HepG2 (cell line): ENCODE measurements at regions not wholly inside any gene's neighbourhood (a gene's known extent, or its start where the extent isn't known, plus 50 kb on each side); places are given as distances from the start of the nearest gene placed in this dataset.
A peak's percentile ranks its signal among the peaks of the same experiment; 100 is the strongest.

Experiments used
- ATAC-seq: fragments of 200-7000 bp; cut with Tn5 transposase; 3 replicates; pipeline ENCODE4 v1.9.1; 2020; ENCODE audit warnings: mild to moderate bottlenecking, moderate library complexity
- BruUV-seq: library from RNA; stranded (reverse); fragments of 400-500 nt; replicated peaks from 2 replicates; lab custom pipeline; 2021; lab: Mats Ljungman, UMichigan
- CTCF ChIA-PET: fragments of 300-600 bp; formaldehyde crosslinking; extraction: SDS; loops from one replicate; lab custom pipeline; 2021; ENCODE audit warnings: low total read pairs, inconsistent platforms, low intra/inter-chr PET ratio; lab: Yijun Ruan, JAX
- POLR2A ChIA-PET: fragments of 350-600 bp; sonication (Branson Sonifier 250); formaldehyde crosslinking; loops from one replicate; lab custom pipeline; 2020; ENCODE audit warnings: antibody characterized with exemption, inconsistent platforms; lab: Yijun Ruan, JAX
- DNase-seq: peaks from one replicate; pipeline ENCODE4 v3.0.0-alpha.2; 2015; ENCODE audit warnings: low spot score
- FAIRE-seq: peaks from 3 replicates; lab custom pipeline; 2011; peaks lifted over from hg19 to GRCh38; lab: Jason Lieb, UNC
- H2AFZ ChIP-seq: one replicate; pipeline ENCODE4 v1.6.1; 2011; ENCODE audit warnings: low read length, inconsistent platforms
- H3K27ac ChIP-seq: fragments of 300-600 bp; 3 replicates; pipeline ENCODE4 v1.8.0; 2011; ENCODE audit warnings: mixed run types, mild to moderate bottlenecking, mixed read lengths, low read length, inconsistent platforms; ENCODE audit not compliant: insufficient read depth; ENCODE audit errors: extremely low read length
- H3K27me3 ChIP-seq, 2 experiments: fragments of 200-600 bp in 1 of 2; 2 replicates in 1 of 2; 3 replicates in 1 of 2; pipeline versions ENCODE4 v1.6.0 to v1.8.0; 2011; ENCODE audit warnings: low read length in 2 of 2, mild to moderate bottlenecking in 2 of 2, moderate library complexity in 2 of 2, inconsistent platforms in 1 of 2; ENCODE audit not compliant: insufficient read depth in 2 of 2, control insufficient read depth in 1 of 2
- H3K36me3 ChIP-seq, 2 experiments: fragments of 200-600 bp in 1 of 2; replicated peaks in 1 of 2; 2 replicates in 1 of 2; 3 replicates in 1 of 2; pipeline versions ENCODE4 v1.5.1 to v1.8.0; 2011; ENCODE audit warnings: low read length in 2 of 2, inconsistent platforms in 1 of 2; ENCODE audit not compliant: insufficient read depth in 2 of 2, control insufficient read depth in 1 of 2
- H3K4me1 ChIP-seq: 2 replicates; pipeline ENCODE4 v1.5.1; 2012; ENCODE audit warnings: low read length, inconsistent platforms; ENCODE audit not compliant: insufficient read depth
- H3K4me2 ChIP-seq: 2 replicates; pipeline ENCODE4 v1.6.0; 2011; ENCODE audit warnings: low read depth, low read length, inconsistent platforms
- H3K4me3 ChIP-seq, 3 experiments: fragments of 200-600 bp in 1 of 3; sonication (generic), shearing (Covaris generic) in 1 of 3; replicated peaks in 1 of 3; 2 replicates each; pipeline ENCODE4 v1.5.1; 2011 to 2016; ENCODE audit warnings: low read length in 3 of 3, inconsistent platforms in 2 of 3, low read depth in 2 of 3, mild to moderate bottlenecking in 2 of 3, control low read depth in 1 of 3, mixed read lengths in 1 of 3; ENCODE audit not compliant: insufficient read depth in 1 of 3
- H3K79me2 ChIP-seq: one replicate; pipeline ENCODE4 v1.6.1; 2011; ENCODE audit warnings: low read length, inconsistent platforms; ENCODE audit not compliant: insufficient read depth
- H3K9ac ChIP-seq: 2 replicates; pipeline ENCODE4 v1.6.0; 2011; ENCODE audit warnings: mild to moderate bottlenecking, low read depth, low read length, inconsistent platforms; ENCODE audit not compliant: insufficient read depth
- H3K9me3 ChIP-seq: 2 replicates; pipeline ENCODE4 v1.5.1; 2012; ENCODE audit warnings: mild to moderate bottlenecking, low read length
- H4K20me1 ChIP-seq: 2 replicates; pipeline ENCODE4 v1.6.0; 2011; ENCODE audit warnings: inconsistent platforms, mild to moderate bottlenecking, low read length, moderate library complexity; ENCODE audit not compliant: insufficient read depth
- ARHGAP35 ChIP-seq: sonication (generic); formaldehyde crosslinking; IDR thresholded peaks from 2 replicates; pipeline ENCODE4 v1.9.0; 2022; ENCODE audit warnings: mild to moderate bottlenecking, inconsistent platforms, moderate library complexity, missing genetic modification reagents, borderline replicate concordance
- FOSL1 ChIP-seq: sonication (generic); formaldehyde crosslinking; IDR thresholded peaks from 2 replicates; pipeline ENCODE4 v1.9.0; 2021; ENCODE audit warnings: missing genetic modification reagents, borderline replicate concordance
- MAFF ChIP-seq: IDR thresholded peaks from 2 replicates; pipeline ENCODE4 v1.6.1; 2011; ENCODE audit warnings: low read depth, low read length, improper control_type of control experiment
- MAFK ChIP-seq, 2 experiments: IDR thresholded peaks in 1 of 2; conservative IDR thresholded peaks in 1 of 2; 2 replicates each; pipeline ENCODE4 v1.6.1; 2011; ENCODE audit warnings: improper control_type of control experiment in 2 of 2, low read length in 2 of 2
- MED1 ChIP-seq: sonication (generic); formaldehyde crosslinking; IDR thresholded peaks from 2 replicates; pipeline ENCODE4 v1.4.0; 2020; ENCODE audit warnings: missing genetic modification reagents
- ZNF652 ChIP-seq: IDR thresholded peaks from 2 replicates; pipeline ENCODE4 v1.6.1; 2016; ENCODE audit warnings: low read depth, borderline replicate concordance
- ZNF777 ChIP-seq: sonication (generic); formaldehyde crosslinking; IDR thresholded peaks from 2 replicates; pipeline ENCODE4 v1.4.0; 2020; ENCODE audit warnings: missing genetic modification reagents
- WGBS: methylation state at CpG from one replicate; pipeline ENCODE4 v1.1.6; 2017; ENCODE audit warnings: low lambda C conversion rate; 5-methylcytosine and 5-hydroxymethylcytosine counted together
- in situ Hi-C: cut with HindIII; loops from 2 replicates; pipeline ENCODE4 v1.10.0; 2017; ENCODE audit warnings: low pct_unique_long_range_greater_than_20kb; ENCODE audit not compliant: extremely low pct_ligation_motif_present
- intact Hi-C: fragments of 100-400 bp; cut with micrococcal nuclease; formaldehyde crosslinking; loops from one replicate; pipeline ENCODE4 v1.10.0; 2022; ENCODE audit not compliant: unreplicated experiment
- TF ChIP-seq, protein P1 (sequence below): sonication (generic); formaldehyde crosslinking; IDR thresholded peaks from 2 replicates; pipeline ENCODE4 v1.4.0; 2020; ENCODE audit warnings: missing genetic modification reagents; ENCODE audit errors: not compliant biosample characterization

DNA sequence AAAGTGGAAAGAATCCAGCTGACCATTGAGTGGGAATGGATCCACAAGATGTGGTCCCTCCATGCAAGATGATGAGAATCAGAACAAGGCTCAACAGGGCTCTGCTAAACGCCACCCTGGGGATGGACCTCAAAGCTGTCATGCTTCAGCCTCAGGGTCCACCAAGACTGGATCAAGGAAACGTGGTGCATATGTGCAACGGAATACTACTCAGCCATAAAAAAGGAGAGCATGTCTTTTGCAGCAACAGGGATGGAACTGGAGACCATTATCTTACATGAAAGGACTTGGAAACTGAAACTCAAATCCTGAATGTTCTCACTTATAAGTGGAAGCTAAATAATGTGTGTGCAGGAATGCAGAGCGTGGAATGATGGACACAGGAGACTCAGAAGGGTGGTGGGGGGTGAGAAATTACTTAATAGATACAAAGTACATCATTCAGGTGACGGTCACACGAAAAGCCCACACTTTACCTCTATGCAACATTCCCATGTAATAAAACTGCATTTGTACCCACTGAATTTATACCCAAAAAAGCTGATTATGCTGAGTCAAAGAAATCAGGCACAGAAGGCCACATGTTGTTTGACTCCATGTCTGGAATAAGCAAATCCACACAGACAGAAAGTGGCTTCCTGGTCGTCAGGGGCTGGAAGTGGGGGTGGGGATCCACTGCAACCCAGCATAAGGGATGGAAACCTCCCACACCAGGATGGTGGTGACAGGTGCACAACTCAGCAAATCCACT is 116.1 kb downstream of the SHANK2 start:
- in situ Hi-C loops: no loop called here

DNA sequence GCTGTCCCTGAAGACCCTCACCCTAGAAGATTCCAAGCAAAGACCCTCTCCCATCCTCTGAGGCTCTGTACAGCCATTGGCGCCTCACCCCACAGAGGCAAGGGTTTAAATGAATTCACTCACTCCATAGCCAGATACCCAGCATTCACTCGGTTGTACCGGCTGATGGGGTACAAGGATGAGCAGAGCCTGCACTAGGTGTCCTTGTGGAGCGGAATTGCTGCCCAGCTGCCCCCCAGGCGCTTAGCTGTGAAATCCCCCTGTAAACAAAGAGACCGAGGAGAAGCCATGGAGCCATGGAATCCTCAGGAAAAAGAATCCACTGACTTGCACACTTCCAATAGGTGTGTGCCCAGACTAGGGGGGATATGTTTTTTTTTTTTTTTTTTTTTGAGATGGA is 117.3 kb downstream of the SHANK2 start:
- DNase-seq (no peak), ATAC-seq (no peak)
- H2AFZ ChIP-seq: no peak overlapping the region
- intact Hi-C loops (no loop called here), in situ Hi-C loops (no loop called here)
- WGBS: 98% methylated on average over 6 of the region's 6 CpGs
- peaks cover 8% of the 10 kb centered on the region; the same call in 1 of the 2 replicates for H4K20me1 ChIP-seq
- POLR2A ChIA-PET: no interaction called here
- peaks cover 15 to 65% of the 10 kb centered on the region in 2 experiments for H3K36me3 ChIP-seq
- H3K9ac ChIP-seq: no peak overlapping the region
- no peak for TF ChIP-seq MED1
- no peak for TF ChIP-seq FOSL1
- TF ChIP-seq, protein P1, sequence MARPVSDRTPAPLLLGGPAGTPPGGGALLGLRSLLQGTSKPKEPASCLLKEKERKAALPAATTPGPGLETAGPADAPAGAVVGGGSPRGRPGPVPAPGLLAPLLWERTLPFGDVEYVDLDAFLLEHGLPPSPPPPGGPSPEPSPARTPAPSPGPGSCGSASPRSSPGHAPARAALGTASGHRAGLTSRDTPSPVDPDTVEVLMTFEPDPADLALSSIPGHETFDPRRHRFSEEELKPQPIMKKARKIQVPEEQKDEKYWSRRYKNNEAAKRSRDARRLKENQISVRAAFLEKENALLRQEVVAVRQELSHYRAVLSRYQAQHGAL (CRISPR knock-in tag): no peak
- TF ChIP-seq, all 625 proteins: peak for 0
- Histone ChIP-seq H3K27me3 (no peaks in the 10 kb centered on the region), H3K4me1 (no peaks in the 10 kb centered on the region), H3K79me2 (no peaks in the 10 kb centered on the region), H3K9me3 (no peaks in the 10 kb centered on the region), H3K4me2 (no peak overlapping the region), H3K4me3 (no peak overlapping the region), H3K27ac (no peak overlapping the region)
- no TSS peak for BruUV-seq
- CTCF ChIA-PET: no interaction called here
- no peak for FAIRE-seq

More for the DNA sequence above, 116.1 kb downstream of the SHANK2 start:
- Histone ChIP-seq H3K4me3 (no peak overlapping the region), H3K36me3 (peaks cover 20 to 64% of the 10 kb centered on the region in 2 experiments), H3K79me2 (no peaks in the 10 kb centered on the region), H3K4me1 (no peaks in the 10 kb centered on the region), H3K27ac (no peak overlapping the region), H3K4me2 (no peak overlapping the region), H3K9me3 (no peaks in the 10 kb centered on the region), H4K20me1 (peaks cover 11% of the 10 kb centered on the region), H2AFZ (no peak overlapping the region), H3K27me3 (no peaks in the 10 kb centered on the region), H3K9ac (no peak overlapping the region)
- CTCF ChIA-PET: no interaction called here
- DNase-seq (no peak), ATAC-seq (no peak), FAIRE-seq (no peak)
- POLR2A ChIA-PET: no interaction called here
- intact Hi-C loops: no loop called here
- BruUV-seq: no TSS peak
- TF ChIP-seq MAFK (conservative IDR thresholded peaks at IDR 0.05 in 1 of 2, IDR thresholded peaks at IDR 0.05 in 1 of 2; ENCODE audit: low read length in 2 of 2) (peak; percentile 48 to 59; a peak in 3 of 4 replicates), ZNF652 (no peak), MAFF (peak; percentile 52; the same call in 1 of the 2 replicates), ZNF777 (CRISPR knock-in tag) (no peak), ARHGAP35 (CRISPR knock-in tag) (no peak)
- 94% methylated on average over 7 of the region's 7 CpGs for WGBS
